Endothelial cell of umbilical vein (primary cell): ENCODE measurements at regions not wholly inside any gene's neighbourhood (a gene's known extent, or its start where the extent isn't known, plus 50 kb on each side); places are given as distances from the start of the nearest gene placed in this dataset.

ENCODE experiments used
- CTCF ChIP-seq, 2 donors: IDR thresholded peaks; 1 replicate in 1 of 2; 2 replicates in 1 of 2; pipeline ENCODE4 v1.5.1; 2011; ENCODE audit warnings: low read length in 2 of 2, mild to moderate bottlenecking in 2 of 2, moderate library complexity in 2 of 2, control low read depth in 1 of 2, inconsistent platforms in 1 of 2, low read depth in 1 of 2; ENCODE audit not compliant: insufficient read depth in 1 of 2; ENCODE audit errors: extremely low read depth in 1 of 2
- POLR2AphosphoS5 ChIP-seq: IDR thresholded peaks from 2 replicates; pipeline ENCODE4 v1.6.1; 2012; ENCODE audit warnings: low read depth, mild to moderate bottlenecking, control low read depth, low read length, moderate library complexity; ENCODE audit not compliant: insufficient read depth

- no peak for TF ChIP-seq CTCF (IDR thresholded peaks at IDR 0.05; ENCODE audit: extremely low read depth in 1 of 2, insufficient read depth in 1 of 2, low read depth in 1 of 2, low read length in 2 of 2)
- TF ChIP-seq POLR2AphosphoS5, result no peak
These were observed 103.5 kb upstream of the TNRC6C start for GRCh38 chr17:77854759-77855745.
